T47D (cell line): ENCODE measurements at regions not wholly inside any gene's neighbourhood (a gene's known extent, or its start where the extent isn't known, plus 50 kb on each side); places are given as distances from the start of the nearest gene placed in this dataset.

Experiments used
- DNase-seq, 2 experiments: peaks; one replicate each; pipeline versions ENCODE4 v3.0.0 to v3.0.0-alpha.2; 2011 to 2012; ENCODE audit warnings: low read depth in 1 of 2, low spot score in 1 of 2
- JUND ChIP-seq: IDR thresholded peaks from 2 replicates; pipeline ENCODE4 v1.6.1; 2012; ENCODE audit warnings: low read depth
- in situ Hi-C: cut with HindIII; loops from 2 replicates; pipeline ENCODE4 v1.10.0; 2016; ENCODE audit warnings: low sequenced_read_pairs, low pct_unique_long_range_greater_than_20kb

- DNase-seq: no peak
- no peak for TF ChIP-seq JUND
- in situ Hi-C loops: no loop called here
Observed at GRCh38 chr4:123554801-123555232, 158.2 kb downstream of the SPRY1 start.

- peak; percentile 11 to 74 for DNase-seq
- in situ Hi-C loops: no loop called here
Observed at GRCh38 chr4:123555233-123555806, 158.7 kb downstream of the SPRY1 start.

GRCh38 chr4:123555807-123556273 is 159.2 kb downstream of the SPRY1 start:
- no peak for DNase-seq
- in situ Hi-C loops: no loop called here
- no peak for TF ChIP-seq JUND

More at GRCh38 chr4:123555233-123555806, 158.7 kb downstream of the SPRY1 start:
- no peak for TF ChIP-seq JUND

- no peak for DNase-seq
- in situ Hi-C loops: no loop called here
- no peak for TF ChIP-seq JUND
Observed at GRCh38 chr4:123556526-123556925, 159.9 kb downstream of the SPRY1 start.

GRCh38 chr4:123557857-123558536 is 161.4 kb downstream of the SPRY1 start:
- in situ Hi-C loops: no loop called here
- no peak for DNase-seq
- TF ChIP-seq JUND: no peak

- no peak for DNase-seq
- in situ Hi-C loops: no loop called here
- TF ChIP-seq JUND: no peak
Observed at GRCh38 chr4:123558865-123559264, 162.3 kb downstream of the SPRY1 start.

- no peak for TF ChIP-seq JUND
- in situ Hi-C loops: no loop called here
- DNase-seq: no peak
Observed at GRCh38 chr4:123559955-123560871, 163.6 kb downstream of the SPRY1 start.

- DNase-seq: no peak
- in situ Hi-C loops: no loop called here
- TF ChIP-seq JUND: no peak
Observed at GRCh38 chr4:123561525-123561924, 164.9 kb downstream of the SPRY1 start.

GRCh38 chr4:123562994-123563750 is 166.6 kb downstream of the SPRY1 start:
- no peak for DNase-seq
- TF ChIP-seq JUND: no peak
- in situ Hi-C loops: no loop called here

GRCh38 chr4:123564758-123565346 is 168.3 kb downstream of the SPRY1 start:
- in situ Hi-C loops: no loop called here
- TF ChIP-seq JUND: no peak
- DNase-seq: peak; percentile 41 to 79

- no peak for TF ChIP-seq JUND
- in situ Hi-C loops: no loop called here
- no peak for DNase-seq
Observed at GRCh38 chr4:123568936-123569335, 172.3 kb downstream of the SPRY1 start.

GRCh38 chr4:123569541-123569940 is 172.9 kb downstream of the SPRY1 start:
- DNase-seq: no peak
- in situ Hi-C loops: no loop called here
- no peak for TF ChIP-seq JUND
